A673 (cell line): ENCODE measurements at regions not wholly inside any gene's neighbourhood (a gene's known extent, or its start where the extent isn't known, plus 50 kb on each side); places are given as distances from the start of the nearest gene placed in this dataset.

Experiments
- BruUV-seq: library from RNA; stranded (reverse); fragments of 400-500 nt; replicated peaks from 2 replicates; lab custom pipeline; 2021; lab: Mats Ljungman, UMichigan
- CTCF ChIA-PET: fragments of 300-600 bp; sonication (Branson Sonifier 250); formaldehyde crosslinking; loops from one replicate; lab custom pipeline; 2022; ENCODE audit warnings: antibody characterized with exemption; lab: Charles Lee
- POLR2A ChIA-PET: fragments of 300-600 bp; sonication (Branson Sonifier 250); formaldehyde crosslinking; loops from one replicate; lab custom pipeline; 2022; ENCODE audit warnings: antibody characterized with exemption; ENCODE audit not compliant: low non-redundant PET; lab: Charles Lee
- DNase-seq: peaks from one replicate; pipeline ENCODE4 v3.0.0-alpha.2; 2015; ENCODE audit warnings: low spot score
- H3K27ac ChIP-seq: fragments of 200-600 bp; sonication (generic); 2 replicates; pipeline ENCODE4 v1.5.1; 2016; ENCODE audit warnings: mixed run types, low read depth, mild to moderate bottlenecking, mixed read lengths, antibody characterized with exemption, low read length; ENCODE audit not compliant: poor library complexity, severe bottlenecking
- H3K27me3 ChIP-seq: fragments of 200-600 bp; sonication (generic); replicated peaks from 2 replicates; pipeline ENCODE4 v1.6.1; 2017; ENCODE audit warnings: mixed run types, low read depth, mild to moderate bottlenecking, mixed read lengths, antibody characterized with exemption, low read length; ENCODE audit not compliant: insufficient read depth, poor library complexity
- H3K36me3 ChIP-seq: fragments of 200-600 bp; sonication (generic); 2 replicates; pipeline ENCODE4 v1.6.1; 2016; ENCODE audit warnings: mixed run types, mild to moderate bottlenecking, mixed read lengths, antibody characterized with exemption, low read length; ENCODE audit not compliant: insufficient read depth, poor library complexity, severe bottlenecking
- H3K4me1 ChIP-seq: fragments of 200-600 bp; sonication (generic); 2 replicates; pipeline ENCODE4 v1.6.1; 2017; ENCODE audit warnings: mixed run types, mild to moderate bottlenecking, mixed read lengths, antibody characterized with exemption, low read length; ENCODE audit not compliant: insufficient read depth, poor library complexity, severe bottlenecking
- H3K4me3 ChIP-seq: fragments of 200-600 bp; sonication (generic); 2 replicates; pipeline ENCODE4 v1.5.1; 2016; ENCODE audit warnings: low read depth, mixed run types, mild to moderate bottlenecking, mixed read lengths, low read length; ENCODE audit not compliant: poor library complexity, severe bottlenecking
- H3K9me3 ChIP-seq: fragments of 200-600 bp; sonication (generic); 2 replicates; pipeline ENCODE4 v1.6.1; 2016; ENCODE audit warnings: mixed run types, low read depth, mild to moderate bottlenecking, mixed read lengths, antibody characterized with exemption, low read length; ENCODE audit not compliant: poor library complexity, severe bottlenecking
- CTCF ChIP-seq: fragments of 300-800, 200-600 bp; sonication (generic); conservative IDR thresholded peaks from 2 replicates; pipeline ENCODE4 v1.5.1; 2017; ENCODE audit warnings: low read depth, mild to moderate bottlenecking, antibody characterized with exemption, low read length, moderate library complexity, mixed read lengths
- EZH2 ChIP-seq: fragments of 200-600 bp; sonication (generic); IDR thresholded peaks from 2 replicates; pipeline ENCODE4 v1.6.1; 2017; ENCODE audit warnings: borderline replicate concordance, low read depth, mild to moderate bottlenecking, mixed read lengths, antibody characterized with exemption, low read length; ENCODE audit not compliant: poor library complexity, severe bottlenecking
- intact Hi-C: fragments of 100-400 bp; cut with micrococcal nuclease; formaldehyde crosslinking; loops from one replicate; pipeline ENCODE4 v1.10.0; 2022; ENCODE audit not compliant: unreplicated experiment

- no peaks in the 10 kb centered on the region for H3K27me3 ChIP-seq
- intact Hi-C loops: no loop called here
- BruUV-seq: no TSS peak
- H3K27ac ChIP-seq: no peak overlapping the region
- no peaks in the 10 kb centered on the region for H3K9me3 ChIP-seq
- no peak overlapping the region for H3K4me3 ChIP-seq
- TF ChIP-seq EZH2 (no peak), CTCF (no peak)
- POLR2A ChIA-PET: no interaction called here
- no peaks in the 10 kb centered on the region for H3K36me3 ChIP-seq
- no peaks in the 10 kb centered on the region for H3K4me1 ChIP-seq
- peak; percentile 52 for DNase-seq
- CTCF ChIA-PET: no interaction called here
Measured at GRCh38 chr4:149120331-149121022, 678.3 kb upstream of the NR3C2 start.

- CTCF ChIA-PET: no interaction called here
- POLR2A ChIA-PET: interaction anchor here (0.5 kb wide), 1 partner anchor 14 kb away, joined by 3 read pairs; no protein-coding TSS in a partner anchor
Measured at GRCh38 chr4:149116806-149117205, 674.6 kb upstream of the NR3C2 start.

GRCh38 chr4:149113804-149114430 lies 671.7 kb upstream of the NR3C2 start:
- TF ChIP-seq EZH2 (no peak), CTCF (no peak)
- Histone ChIP-seq H3K4me3 (no peak overlapping the region), H3K36me3 (no peaks in the 10 kb centered on the region), H3K27ac (no peak overlapping the region), H3K9me3 (no peaks in the 10 kb centered on the region), H3K4me1 (no peaks in the 10 kb centered on the region), H3K27me3 (no peaks in the 10 kb centered on the region)
- ChIA-PET CTCF (no interaction called here), POLR2A (no interaction called here)
- BruUV-seq: no TSS peak
- intact Hi-C loops: no loop called here
- DNase-seq: peak; percentile 14

More at GRCh38 chr4:149116806-149117205, 674.6 kb upstream of the NR3C2 start:
- H3K27me3 ChIP-seq: no peaks in the 10 kb centered on the region
- no peak overlapping the region for H3K4me3 ChIP-seq
- no peaks in the 10 kb centered on the region for H3K4me1 ChIP-seq
- no TSS peak for BruUV-seq
- DNase-seq: no peak
- no peak overlapping the region for H3K27ac ChIP-seq
- no peaks in the 10 kb centered on the region for H3K36me3 ChIP-seq
- intact Hi-C loops: no loop called here
- TF ChIP-seq EZH2 (no peak), CTCF (no peak)
- no peaks in the 10 kb centered on the region for H3K9me3 ChIP-seq
